NCI-H2107 treated with DMSO at 0.1 percent for 48 hours (cell line): ENCODE measurements at regions not wholly inside any gene's neighbourhood (a gene's known extent, or its start where the extent isn't known, plus 50 kb on each side); places are given as distances from the start of the nearest gene placed in this dataset.
"Not testable (repeated sequence)": the region's sequence is repeated elsewhere in the genome, so short reads cannot be mapped to it uniquely, and the experiment has no call there.

Source experiments
- DNase-seq: peaks from one replicate; lab custom pipeline; 2025; ENCODE audit not compliant: unreplicated experiment; lab: John Stamatoyannopoulos, UW

GRCh38 chr4:65265526-65265925 is 404.8 kb downstream of the EPHA5 start:
- DNase-seq = no peak

GRCh38 chr4:65259296-65259695 is 411.0 kb downstream of the EPHA5 start:
- no peak for DNase-seq

GRCh38 chr4:65250916-65251315 is 419.4 kb downstream of the EPHA5 start:
- DNase-seq = no peak

- no peak for DNase-seq
These were observed 421.2 kb downstream of the EPHA5 start for GRCh38 chr4:65249111-65249510.

GRCh38 chr4:65242156-65242846 is 428.0 kb downstream of the EPHA5 start:
- DNase-seq = no peak

GRCh38 chr4:65241257-65241997 is 428.9 kb downstream of the EPHA5 start:
- no peak for DNase-seq

GRCh38 chr4:65234061-65234460 is 436.2 kb downstream of the EPHA5 start:
- no peak for DNase-seq

- DNase-seq = no peak
These were observed 442.7 kb downstream of the EPHA5 start for GRCh38 chr4:65227628-65228027.

- DNase-seq = no peak
These were observed 446.7 kb downstream of the EPHA5 start for GRCh38 chr4:65223601-65224000.

- not testable (repeated sequence) for DNase-seq
These were observed 447.2 kb downstream of the EPHA5 start for GRCh38 chr4:65223074-65223473.

GRCh38 chr4:65217179-65217578 is 453.1 kb downstream of the EPHA5 start:
- DNase-seq = no peak

GRCh38 chr4:65202853-65203236 is 467.4 kb downstream of the EPHA5 start:
- DNase-seq = no peak

GRCh38 chr4:65202165-65202852 is 468.0 kb downstream of the EPHA5 start:
- no peak for DNase-seq

GRCh38 chr4:65195666-65196065 is 474.6 kb downstream of the EPHA5 start:
- DNase-seq = no peak

- no peak for DNase-seq
These were observed 475.3 kb downstream of the EPHA5 start for GRCh38 chr4:65195002-65195401.

GRCh38 chr4:65193985-65194384 is 476.3 kb downstream of the EPHA5 start:
- DNase-seq = peak; percentile 1

- DNase-seq = no peak
These were observed 479.5 kb downstream of the EPHA5 start for GRCh38 chr4:65190780-65191179.

GRCh38 chr4:65175585-65175984 is 494.7 kb downstream of the EPHA5 start:
- DNase-seq = no peak

GRCh38 chr4:65170768-65171514 is 499.3 kb downstream of the EPHA5 start:
- no peak for DNase-seq

GRCh38 chr4:65167719-65168118 is 502.6 kb downstream of the EPHA5 start:
- no peak for DNase-seq

- no peak for DNase-seq
These were observed 518.1 kb downstream of the EPHA5 start for GRCh38 chr4:65152205-65152604.
